Stimulated activated CD8-positive, alpha-beta memory T cell treated with anti-CD3 and anti-CD28 coated beads, Interleukin-2, amount 100 ng/mL, for 48 hours (primary cell): ENCODE measurements at regions not wholly inside any gene's neighbourhood (a gene's known extent, or its start where the extent isn't known, plus 50 kb on each side); places are given as distances from the start of the nearest gene placed in this dataset.
"Not testable (repeated sequence)": the region's sequence is repeated elsewhere in the genome, so short reads cannot be mapped to it uniquely, and the experiment has no call there.

Source experiments
- DNase-seq, 2 donors: peaks; one replicate each; pipeline ENCODE4 v3.0.0-alpha.2; 2020; ENCODE audit warnings: low read depth in 2 of 2

- not testable (repeated sequence) for DNase-seq
Observed at GRCh38 chr4:189010452-189011217, 871.4 kb downstream of the TRIML1 start.

DNA sequence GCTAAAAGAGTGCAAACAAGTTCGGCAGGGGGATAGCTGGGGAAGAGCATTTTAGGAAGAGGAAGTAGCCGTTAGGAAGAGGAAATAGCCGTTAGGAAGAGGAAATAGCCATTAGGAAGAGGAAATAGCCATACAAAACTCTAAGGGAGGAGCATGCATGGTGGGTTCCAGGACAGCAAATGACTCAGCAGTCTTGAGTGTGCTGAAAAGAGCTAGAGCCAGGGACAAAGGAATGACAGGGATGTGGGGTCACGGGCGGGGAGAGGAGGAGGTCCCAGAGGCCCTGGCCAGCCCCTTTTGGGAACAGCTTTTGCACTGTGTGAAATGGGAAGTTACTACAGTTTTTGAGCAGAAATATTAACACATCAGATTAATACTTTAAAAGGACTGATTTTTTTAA lies 882.6 kb downstream of the TRIML1 start:
- no peak for DNase-seq

DNA sequence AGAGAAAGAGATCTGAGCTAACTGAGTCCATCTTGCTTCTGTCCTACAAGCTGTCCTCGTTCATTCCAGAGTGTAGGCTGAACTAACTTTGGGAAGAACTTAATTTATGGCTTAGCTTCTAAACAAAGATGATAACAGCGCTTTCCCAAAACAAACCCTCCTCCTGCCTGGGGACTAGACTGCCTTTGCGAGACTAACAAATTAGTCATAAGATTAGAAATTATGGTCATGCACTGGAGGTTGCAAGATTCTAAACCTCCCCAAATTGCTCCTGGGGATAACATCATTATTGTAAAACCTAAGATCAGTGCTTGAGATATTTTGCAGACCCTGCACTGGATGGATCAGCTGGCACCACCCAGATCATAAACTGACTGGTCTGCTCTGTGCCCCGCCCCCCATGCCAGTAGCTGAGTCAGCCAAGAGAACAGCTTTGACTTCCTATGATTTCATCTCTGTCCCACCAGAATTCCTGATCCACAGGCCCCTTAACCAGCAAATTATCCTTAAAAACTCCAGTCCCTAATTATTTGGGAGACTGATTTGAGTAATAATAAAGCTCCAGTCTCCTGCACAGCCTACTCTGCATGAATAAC lies 883.3 kb downstream of the TRIML1 start:
- DNase-seq = no peak

GRCh38 chr4:189029976-189030504 lies 890.8 kb downstream of the TRIML1 start:
- no peak for DNase-seq

DNA sequence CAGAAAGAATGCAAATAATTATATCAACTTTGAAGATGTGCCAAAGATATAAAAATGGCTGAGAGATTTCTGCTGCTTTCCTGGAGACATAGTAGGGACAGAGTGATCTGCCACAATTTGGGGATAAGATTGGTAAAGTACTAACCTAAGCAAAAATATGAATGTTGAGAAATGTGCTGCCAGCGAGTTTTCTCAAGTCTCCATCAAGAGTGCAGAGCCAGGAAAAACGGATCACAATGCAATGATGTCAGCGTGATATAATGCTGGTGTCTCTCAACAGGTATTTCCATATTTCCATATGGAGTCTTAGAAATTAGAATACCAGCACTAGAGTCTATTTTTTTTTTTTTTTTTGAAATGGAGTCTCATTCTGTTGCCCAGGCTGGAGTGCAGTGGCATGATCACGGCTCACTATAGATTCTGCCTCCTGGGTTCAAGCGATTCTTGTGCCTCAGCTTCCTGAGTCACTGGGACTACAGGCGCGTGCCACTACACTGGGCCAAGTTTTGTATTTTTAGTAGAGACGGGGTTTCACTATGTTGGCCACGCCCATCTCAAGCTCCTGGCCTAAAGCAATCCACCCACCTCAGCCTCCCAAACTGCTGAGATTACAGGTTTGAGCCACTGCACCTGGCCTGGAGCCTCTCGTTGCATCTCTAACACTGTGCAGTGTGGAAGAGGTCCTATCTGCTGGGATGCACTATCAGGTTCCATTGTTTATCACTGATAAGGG lies 893.5 kb downstream of the TRIML1 start:
- DNase-seq = no peak

DNA sequence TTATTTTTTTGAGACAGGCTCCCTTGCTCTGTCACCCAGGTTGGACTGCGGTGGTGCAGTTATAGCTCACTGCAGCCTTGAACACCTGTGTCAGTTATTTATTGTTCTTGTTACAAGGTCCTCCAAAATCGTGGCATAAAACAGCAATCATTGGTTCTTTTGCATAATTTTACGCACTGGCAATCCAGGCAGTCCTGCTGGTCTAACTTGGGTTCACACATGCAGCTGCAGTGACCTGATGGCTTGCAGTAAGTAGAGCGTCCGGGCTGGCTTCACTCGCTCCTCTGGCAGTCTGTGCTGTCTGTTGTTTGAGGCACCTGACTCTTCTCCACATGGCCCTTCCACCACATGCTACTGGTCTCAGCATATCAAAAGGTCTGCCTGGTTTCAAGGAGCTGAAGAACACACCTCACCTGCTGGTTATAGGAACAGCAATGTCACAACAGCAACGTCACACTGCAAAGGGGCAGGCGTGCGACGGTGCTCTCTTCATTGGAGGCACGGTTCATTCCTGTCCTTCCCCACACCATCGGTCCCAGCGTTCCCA lies 894.6 kb downstream of the TRIML1 start:
- no peak for DNase-seq

DNA sequence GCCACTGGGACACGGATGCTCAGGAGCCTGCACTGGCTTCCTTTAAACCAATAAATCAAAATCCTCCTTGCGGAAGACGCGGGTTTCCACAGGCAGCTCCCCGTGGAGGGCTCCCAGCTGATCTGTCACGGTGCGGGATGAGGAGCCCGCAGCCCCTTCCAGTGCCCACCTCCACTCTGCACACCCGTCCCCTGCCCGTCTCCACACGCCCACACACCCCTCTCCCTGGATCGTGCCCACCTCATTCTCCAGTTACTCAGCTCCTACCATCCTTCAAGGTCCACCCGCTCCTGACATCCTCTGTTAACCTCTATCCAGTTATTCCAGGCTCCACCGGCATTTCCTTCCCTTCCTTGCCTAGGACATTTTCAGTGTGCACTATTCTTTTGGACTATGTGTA lies 895.9 kb downstream of the TRIML1 start:
- no peak for DNase-seq

DNA sequence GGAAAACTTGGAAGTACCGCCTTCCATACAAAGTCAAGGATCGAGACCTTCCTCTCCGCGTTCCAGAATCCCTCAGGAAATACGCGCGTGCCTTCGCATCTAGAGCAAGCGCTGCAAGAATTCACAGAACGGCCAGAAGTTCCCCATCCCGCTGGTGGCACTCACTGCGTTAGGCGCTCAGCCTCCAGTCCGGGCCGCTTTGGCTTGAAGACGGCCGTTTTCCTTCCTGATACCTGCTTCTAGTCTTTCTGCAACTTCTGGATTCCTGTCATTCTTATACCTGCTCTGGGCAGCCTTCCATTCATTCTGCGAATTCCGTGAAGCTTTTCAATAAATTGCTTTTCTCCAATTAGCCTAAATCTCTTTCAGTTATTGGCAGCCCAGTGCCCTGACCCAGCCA lies 896.4 kb downstream of the TRIML1 start:
- DNase-seq = no peak

DNA sequence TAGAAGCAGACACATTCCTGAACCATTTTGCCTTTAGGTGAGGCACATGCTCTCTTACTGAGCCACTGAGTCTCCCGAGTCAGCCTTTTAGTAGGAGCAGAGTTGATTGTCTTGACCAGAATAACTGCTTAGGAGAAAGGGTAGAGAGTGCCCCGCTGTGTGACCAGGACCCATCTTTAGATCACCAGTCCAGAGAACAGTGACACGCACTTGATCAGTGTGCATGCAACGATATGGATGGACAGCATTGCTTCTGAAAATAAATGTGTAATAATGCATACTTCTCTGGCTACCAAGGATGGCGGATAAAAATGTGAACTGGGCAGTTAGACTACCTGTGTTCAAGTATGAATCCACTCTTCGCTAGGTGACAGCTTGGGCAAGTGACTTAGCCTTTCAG lies 897.7 kb downstream of the TRIML1 start:
- DNase-seq = no peak

DNA sequence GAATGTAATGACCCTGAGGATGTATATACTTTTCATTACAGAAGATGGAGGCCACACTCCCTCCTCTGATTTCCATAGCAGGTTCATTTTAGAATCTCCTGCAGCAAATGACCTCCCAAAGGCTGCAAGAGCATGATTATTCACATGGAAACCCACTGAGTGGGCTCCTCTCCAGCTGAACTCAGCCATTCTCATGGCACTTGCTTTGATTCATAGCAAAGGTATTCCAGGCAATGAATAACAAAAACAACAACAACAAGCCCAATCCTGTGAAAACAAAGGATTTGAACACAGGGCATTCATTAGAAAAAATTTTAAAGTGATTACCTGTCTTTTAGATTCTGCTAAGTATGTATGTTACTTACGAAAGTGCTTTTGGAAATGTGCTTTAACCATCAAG lies 894.0 kb upstream of the FRG1 start:
- DNase-seq = no peak

DNA sequence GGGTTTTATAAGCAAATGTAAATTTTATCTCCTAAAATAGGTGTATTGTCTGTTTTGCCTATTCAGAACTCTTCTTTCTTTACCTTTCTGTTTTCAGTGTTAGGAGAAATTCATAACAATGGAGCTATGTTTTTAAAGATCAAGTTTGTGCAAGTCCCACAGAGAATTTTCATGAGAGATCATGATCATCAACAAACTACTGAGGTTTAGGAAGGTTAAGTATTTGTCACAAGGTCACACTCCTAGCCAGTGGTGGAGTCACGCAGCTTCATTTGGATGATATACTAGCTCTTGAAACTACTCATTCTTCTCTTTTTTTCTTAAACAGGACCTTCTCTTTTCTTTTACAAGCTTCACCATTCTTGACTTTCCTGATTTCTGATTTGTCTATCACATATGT lies 892.6 kb upstream of the FRG1 start:
- DNase-seq = no peak

- no peak for DNase-seq
Observed at GRCh38 chr4:189049682-189050081, 891.0 kb upstream of the FRG1 start.

DNA sequence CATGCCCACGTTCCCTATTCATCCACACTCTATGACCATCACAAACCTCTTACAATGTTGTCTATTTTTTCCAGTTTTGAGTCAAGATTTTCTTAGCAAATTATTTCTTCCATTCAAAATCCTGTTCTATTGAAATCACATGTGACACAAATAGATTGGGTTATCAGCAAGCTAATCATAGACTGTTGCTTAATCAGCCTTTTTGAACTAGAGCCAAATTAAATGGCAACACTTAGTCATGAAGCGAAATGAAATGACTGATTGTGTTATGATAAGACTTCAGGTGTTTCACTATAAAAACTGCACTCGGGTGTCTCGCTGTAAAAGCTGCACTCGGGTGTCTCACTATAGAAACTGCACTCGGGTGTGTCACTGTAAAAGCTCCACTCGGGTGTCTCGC lies 890.0 kb upstream of the FRG1 start:
- no peak for DNase-seq

GRCh38 chr4:189053621-189054020 lies 887.1 kb upstream of the FRG1 start:
- DNase-seq = no peak

GRCh38 chr4:189060104-189060503 lies 880.6 kb upstream of the FRG1 start:
- no peak for DNase-seq

DNA sequence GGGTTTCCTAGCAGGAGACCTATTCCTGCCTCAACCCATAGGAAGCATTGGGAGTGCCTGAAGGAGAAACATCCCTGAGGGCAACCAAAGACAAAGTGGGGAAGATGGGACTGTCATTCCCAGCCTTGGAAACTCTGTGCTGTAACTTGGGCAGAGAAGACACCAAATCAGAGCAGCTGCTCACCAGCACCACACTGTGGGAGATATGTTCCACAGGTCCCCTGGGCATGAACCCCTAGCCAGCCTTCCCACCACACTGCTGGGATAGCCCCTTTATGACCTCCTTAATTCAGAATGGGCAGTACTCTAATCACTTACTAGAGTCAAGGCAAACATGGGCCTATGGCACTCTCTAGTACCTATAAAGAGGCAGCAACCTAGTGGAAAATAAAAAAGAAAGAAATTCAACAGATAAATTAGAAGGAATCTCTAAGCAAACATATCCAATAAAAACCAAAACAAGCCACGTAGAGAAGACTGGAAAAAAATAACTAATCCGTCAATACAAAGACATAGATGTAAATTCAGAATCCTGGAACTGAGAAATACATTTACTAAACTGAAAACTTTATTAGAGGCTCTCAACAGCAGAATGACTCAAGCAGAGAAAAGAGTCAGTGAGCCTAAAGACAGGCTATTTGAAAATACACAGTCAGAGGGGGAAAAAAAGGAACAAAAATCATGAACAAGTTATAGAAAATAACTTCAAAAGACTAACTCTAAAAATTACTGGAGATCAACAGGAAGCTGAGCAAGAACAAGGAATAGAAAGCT lies 878.4 kb upstream of the FRG1 start:
- no peak for DNase-seq

DNA sequence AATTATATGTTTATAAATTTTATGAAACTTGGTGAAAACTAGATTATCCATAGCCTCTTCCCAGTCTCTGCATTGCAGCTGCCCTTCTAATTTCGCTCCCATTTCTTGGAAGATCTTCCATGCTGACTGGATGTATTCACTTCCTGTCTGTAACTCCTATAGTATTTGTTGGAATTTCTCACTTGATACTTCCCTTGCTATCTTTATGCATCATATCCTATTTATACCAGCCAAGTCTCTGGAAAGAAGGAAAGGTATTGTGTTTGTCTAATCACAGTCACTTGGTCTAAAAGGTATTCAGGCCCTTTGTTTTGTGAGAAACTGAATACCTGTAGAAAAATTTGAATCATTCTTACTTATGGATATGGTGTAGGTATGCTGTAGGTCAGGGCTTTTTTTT lies 870.9 kb upstream of the FRG1 start:
- no peak for DNase-seq

- no peak for DNase-seq
Observed at GRCh38 chr4:189071241-189071640, 869.4 kb upstream of the FRG1 start.

DNA sequence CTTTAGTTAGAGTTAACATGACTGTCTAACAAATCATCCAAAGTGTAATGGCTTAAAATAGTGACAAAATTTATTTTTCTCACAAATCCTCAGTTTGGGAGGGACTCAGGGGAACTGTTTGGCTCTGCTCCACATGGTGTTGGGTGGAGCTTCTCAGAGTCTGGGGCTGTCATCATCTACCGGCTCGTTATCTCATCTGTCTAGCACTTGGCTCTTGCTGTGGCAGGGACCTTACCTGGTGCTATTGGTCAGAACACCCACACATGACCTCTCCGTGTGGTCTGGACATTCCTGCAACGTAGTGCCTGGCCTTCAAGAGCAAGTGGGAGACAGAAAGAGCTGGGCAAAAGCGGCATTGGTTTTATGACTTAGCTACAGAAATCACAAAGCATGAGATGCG lies 866.9 kb upstream of the FRG1 start:
- DNase-seq = no peak

DNA sequence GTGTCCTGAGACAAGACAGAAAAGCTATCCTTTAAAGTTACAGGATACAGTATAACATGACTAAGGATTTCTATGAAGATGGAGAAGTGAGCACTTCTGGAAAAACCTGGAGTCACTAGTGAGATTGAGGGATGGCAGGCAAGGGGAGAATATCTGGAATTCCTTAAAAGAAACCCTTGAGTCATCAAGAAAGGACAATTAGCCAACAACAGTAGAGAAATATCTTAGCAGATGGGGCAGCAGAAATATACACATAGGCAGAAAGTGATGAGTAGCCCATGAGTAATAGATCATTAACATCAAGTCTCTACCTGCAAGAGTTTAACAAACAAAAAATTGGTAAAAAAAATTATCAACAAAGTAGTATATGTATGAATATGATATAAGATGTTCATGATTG lies 858.8 kb upstream of the FRG1 start:
- no peak for DNase-seq

- DNase-seq = no peak
Observed at GRCh38 chr4:189083769-189084168, 856.9 kb upstream of the FRG1 start.

DNA sequence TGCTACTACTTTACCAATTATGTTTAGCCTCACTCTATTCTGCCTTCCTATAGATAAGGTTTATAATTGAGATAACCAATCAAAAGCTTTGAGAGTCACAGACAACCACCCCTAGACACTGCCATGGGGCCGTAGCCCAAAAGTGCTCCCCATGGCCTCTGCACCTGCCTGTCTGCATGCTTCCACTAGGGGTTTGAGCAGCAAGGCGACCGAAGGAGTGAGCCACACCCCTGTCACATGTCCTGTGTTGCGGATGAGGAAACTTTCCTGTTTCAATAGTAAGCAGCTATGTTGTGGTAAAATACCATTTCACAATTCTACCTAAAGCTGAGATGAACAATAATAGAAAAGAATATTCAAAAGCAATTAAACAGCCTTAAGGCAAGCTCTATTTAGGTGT lies 856.0 kb upstream of the FRG1 start:
- DNase-seq = no peak
